MM.1S (cell line): ENCODE measurements at regions not wholly inside any gene's neighbourhood (a gene's known extent, or its start where the extent isn't known, plus 50 kb on each side); places are given as distances from the start of the nearest gene placed in this dataset.

Experiments used
- DNase-seq: peaks from one replicate; pipeline ENCODE4 v3.0.0-alpha.2; 2015
- H2AFZ ChIP-seq: fragments of 300-600 bp; sonication (generic); 2 replicates; pipeline ENCODE4 v1.6.0; 2016; ENCODE audit warnings: antibody characterized with exemption, low read length
- H3F3A ChIP-seq: fragments of 300-600 bp; sonication (generic); 2 replicates; pipeline ENCODE4 v1.6.1; 2016; ENCODE audit warnings: mild to moderate bottlenecking, antibody characterized with exemption, low read length, moderate library complexity, mixed read lengths; ENCODE audit not compliant: insufficient read depth
- H3K27ac ChIP-seq: fragments of 300-600 bp; sonication (generic); 2 replicates; pipeline ENCODE4 v1.5.1; 2016; ENCODE audit warnings: mild to moderate bottlenecking, low read length
- H3K27me3 ChIP-seq: fragments of 300-600 bp; sonication (generic); replicated peaks from 2 replicates; pipeline ENCODE4 v1.6.0; 2016; ENCODE audit warnings: low read length; ENCODE audit not compliant: insufficient read depth
- H3K36me3 ChIP-seq: fragments of 300-600 bp; sonication (generic); replicated peaks from 2 replicates; pipeline ENCODE4 v1.6.1; 2016; ENCODE audit warnings: mild to moderate bottlenecking, low read length, mixed read lengths; ENCODE audit not compliant: insufficient read depth
- H3K4me1 ChIP-seq: fragments of 300-600 bp; sonication (generic); 2 replicates; pipeline ENCODE4 v1.6.1; 2016; ENCODE audit warnings: low read length, mixed read lengths
- H3K4me2 ChIP-seq: fragments of 300-600 bp; sonication (generic); 2 replicates; pipeline ENCODE4 v1.6.0; 2016; ENCODE audit warnings: low read depth, low read length
- H3K4me3 ChIP-seq: fragments of 300-600 bp; sonication (generic); 2 replicates; pipeline ENCODE4 v1.5.1; 2016; ENCODE audit warnings: low read length, mixed read lengths
- H3K79me2 ChIP-seq: fragments of 300-600 bp; sonication (generic); 2 replicates; pipeline ENCODE4 v1.6.1; 2016; ENCODE audit warnings: mixed run types, low read length, mixed read lengths
- H3K9ac ChIP-seq: fragments of 300-600 bp; sonication (generic); 2 replicates; pipeline ENCODE4 v1.6.1; 2016; ENCODE audit warnings: low read length, mixed read lengths
- H3K9me2 ChIP-seq: fragments of 300-600 bp; sonication (generic); replicated peaks from 2 replicates; pipeline ENCODE4 v1.6.1; 2016; ENCODE audit warnings: mild to moderate bottlenecking, low read length, mixed read lengths; ENCODE audit not compliant: insufficient read depth
- H3K9me3 ChIP-seq: fragments of 300-600 bp; sonication (generic); replicated peaks from 2 replicates; pipeline ENCODE4 v1.6.1; 2016; ENCODE audit warnings: mild to moderate bottlenecking, low read length, mixed read lengths; ENCODE audit not compliant: insufficient read depth
- H4K20me1 ChIP-seq: fragments of 300-600 bp; sonication (generic); 2 replicates; pipeline ENCODE4 v1.6.1; 2016; ENCODE audit warnings: mild to moderate bottlenecking, low read length, moderate library complexity, mixed read lengths; ENCODE audit not compliant: insufficient read depth
- CTCF ChIP-seq: fragments of 300-600 bp; sonication (generic); IDR thresholded peaks from 2 replicates; pipeline ENCODE4 v1.5.1; 2016; ENCODE audit warnings: antibody characterized with exemption, low read length, mixed read lengths
- EZH2 ChIP-seq: fragments of 300-600 bp; sonication (generic); optimal IDR thresholded peaks from 2 replicates; pipeline ENCODE3; 2017; ENCODE audit warnings: low read depth, mild to moderate bottlenecking, antibody characterized with exemption, low read length, mixed read lengths
- EZH2phosphoT487 ChIP-seq: fragments of 300-600 bp; sonication (generic); IDR thresholded peaks from 2 replicates; pipeline ENCODE4 v1.6.1; 2018; ENCODE audit warnings: antibody characterized with exemption, low read length

- Histone ChIP-seq H3K4me3 (no peak overlapping the region), H3K27me3 (no peaks in the 10 kb centered on the region), H3F3A (no peaks in the 10 kb centered on the region), H3K4me2 (no peak overlapping the region), H3K27ac (no peak overlapping the region), H3K79me2 (no peaks in the 10 kb centered on the region), H3K9me2 (no peaks in the 10 kb centered on the region), H3K36me3 (no peaks in the 10 kb centered on the region), H4K20me1 (no peaks in the 10 kb centered on the region), H2AFZ (no peak overlapping the region), H3K9ac (no peak overlapping the region), H3K4me1 (no peaks in the 10 kb centered on the region), H3K9me3 (no peaks in the 10 kb centered on the region)
- TF ChIP-seq EZH2phosphoT487, result no peak
- no peak for TF ChIP-seq EZH2
- TF ChIP-seq CTCF, result no peak
- DNase-seq, result no peak
These were observed 329.9 kb downstream of the KCNJ2 start for GRCh38 chr17:70499067-70499786.

GRCh38 chr17:70503449-70503848 lies 334.1 kb downstream of the KCNJ2 start:
- DNase-seq, result no peak
- Histone ChIP-seq H3K4me3 (no peak overlapping the region), H3K9ac (no peak overlapping the region), H4K20me1 (no peaks in the 10 kb centered on the region), H3K27ac (no peak overlapping the region), H3K9me3 (no peaks in the 10 kb centered on the region), H2AFZ (no peak overlapping the region), H3F3A (no peaks in the 10 kb centered on the region), H3K36me3 (no peaks in the 10 kb centered on the region), H3K27me3 (no peaks in the 10 kb centered on the region), H3K4me1 (no peaks in the 10 kb centered on the region), H3K9me2 (no peaks in the 10 kb centered on the region), H3K79me2 (no peaks in the 10 kb centered on the region), H3K4me2 (no peak overlapping the region)
- TF ChIP-seq CTCF, result no peak
- TF ChIP-seq EZH2phosphoT487, result no peak
- TF ChIP-seq EZH2, result no peak

- Histone ChIP-seq H3K4me3 (no peak overlapping the region), H4K20me1 (no peaks in the 10 kb centered on the region), H3K27me3 (no peaks in the 10 kb centered on the region), H3K9me3 (no peaks in the 10 kb centered on the region), H3K79me2 (no peaks in the 10 kb centered on the region), H3K4me1 (no peaks in the 10 kb centered on the region), H3K36me3 (no peaks in the 10 kb centered on the region), H3K27ac (no peak overlapping the region), H3K4me2 (no peak overlapping the region), H3F3A (no peaks in the 10 kb centered on the region), H3K9ac (no peak overlapping the region), H2AFZ (no peak overlapping the region), H3K9me2 (no peaks in the 10 kb centered on the region)
- TF ChIP-seq CTCF (no peak), EZH2 (no peak), EZH2phosphoT487 (no peak)
- DNase-seq, result no peak
These were observed 341.0 kb downstream of the KCNJ2 start for GRCh38 chr17:70510288-70510687.
